ENCODE measurements at regions not wholly inside any gene's neighbourhood (a gene's known extent, or its start where the extent isn't known, plus 50 kb on each side); places are given as distances from the start of the nearest gene placed in this dataset.

GRCh38 chr7:109782806-109783205 lies 1213.1 kb downstream of the DNAJB9 start:
- peaks cover 0 to 7% (median 2%) of the 10 kb centered on the region in 7 donors for H3K9me3 Mint-ChIP-seq
- 100% methylated on average over 1 of the region's 3 CpGs for WGBS (ENCODE audit: insufficient coverage)
- H3K36me3 ChIP-seq (replicated peaks in 1 of 2; ENCODE audit: control insufficient read depth in 1 of 2, insufficient read depth in 2 of 2, low read length in 2 of 2): no peaks in the 10 kb centered on the region
- H3K4me1 ChIP-seq (ENCODE audit: control insufficient read depth in 1 of 2, insufficient read depth in 2 of 2, low read length in 2 of 2): no peaks in the 10 kb centered on the region
- peaks cover 0 to 11% of the 10 kb centered on the region in 2 donors for H3K9me3 ChIP-seq (replicated peaks in 1 of 2; ENCODE audit: control insufficient read depth in 1 of 2, insufficient read depth in 1 of 2, low read length in 2 of 2)
- no peak for DNase-seq
- no peak overlapping the region for H3K27ac Mint-ChIP-seq
- no peaks in the 10 kb centered on the region for H3K79me2 ChIP-seq (ENCODE audit: insufficient read depth, low read length)
- H4K20me1 ChIP-seq (ENCODE audit: insufficient read depth, low read length): no peaks in the 10 kb centered on the region
- H3K4me3 ChIP-seq (replicated peaks in 1 of 3; ENCODE audit: low read depth in 2 of 3, low read length in 3 of 3): no peak overlapping the region
- H3K9ac ChIP-seq (ENCODE audit: insufficient read depth, low read length, poor library complexity, severe bottlenecking): no peak overlapping the region
- H3K36me3 Mint-ChIP-seq: no peaks in the 10 kb centered on the region
- no peak for TF ChIP-seq CTCF (IDR thresholded peaks at IDR 0.05)
- H3K27ac ChIP-seq (ENCODE audit: low read depth in 1 of 2, low read length in 2 of 2): no peak overlapping the region
- no peak overlapping the region for H2AFZ ChIP-seq (ENCODE audit: insufficient read depth, low read depth, low read length, poor library complexity, severe bottlenecking)
- intact Hi-C loops (cut with micrococcal nuclease): no loop called here
- H3K4me3 Mint-ChIP-seq: no peak overlapping the region
- no peak overlapping the region for H3K4me2 ChIP-seq (replicated peaks; ENCODE audit: extremely low read depth, low read length, poor library complexity, severe bottlenecking)
- H3K27me3 ChIP-seq (ENCODE audit: control insufficient read depth in 2 of 2, insufficient read depth in 2 of 2, low read length in 2 of 2): no peaks in the 10 kb centered on the region
- no peaks in the 10 kb centered on the region for H3K27me3 Mint-ChIP-seq (ENCODE audit: low read depth in 3 of 3)
- H3K4me1 Mint-ChIP-seq: no peaks in the 10 kb centered on the region

GRCh38 chr7:109806548-109806947 lies 1236.9 kb downstream of the DNAJB9 start:
- H3K79me2 ChIP-seq (ENCODE audit: insufficient read depth, low read length): no peaks in the 10 kb centered on the region
- peaks cover 0 to 8% (median 0%) of the 10 kb centered on the region in 7 donors for H3K9me3 Mint-ChIP-seq
- no peaks in the 10 kb centered on the region for H3K4me1 Mint-ChIP-seq
- no peaks in the 10 kb centered on the region for H3K36me3 Mint-ChIP-seq
- intact Hi-C loops (cut with micrococcal nuclease): no loop called here
- no peak overlapping the region for H3K4me3 ChIP-seq (replicated peaks in 1 of 3; ENCODE audit: low read depth in 2 of 3, low read length in 3 of 3)
- H3K36me3 ChIP-seq (replicated peaks in 1 of 2; ENCODE audit: control insufficient read depth in 1 of 2, insufficient read depth in 2 of 2, low read length in 2 of 2): no peaks in the 10 kb centered on the region
- no peaks in the 10 kb centered on the region for H3K4me1 ChIP-seq (ENCODE audit: control insufficient read depth in 1 of 2, insufficient read depth in 2 of 2, low read length in 2 of 2)
- no peaks in the 10 kb centered on the region for H3K27me3 ChIP-seq (ENCODE audit: control insufficient read depth in 2 of 2, insufficient read depth in 2 of 2, low read length in 2 of 2)
- no peak overlapping the region for H3K27ac Mint-ChIP-seq
- H3K9ac ChIP-seq (ENCODE audit: insufficient read depth, low read length, poor library complexity, severe bottlenecking): no peak overlapping the region
- H3K27me3 Mint-ChIP-seq (ENCODE audit: low read depth in 3 of 3): peaks cover 0 to 2% (median 0%) of the 10 kb centered on the region in 3 donors
- no peaks in the 10 kb centered on the region for H4K20me1 ChIP-seq (ENCODE audit: insufficient read depth, low read length)
- peaks cover 0 to 21% of the 10 kb centered on the region in 2 donors for H3K9me3 ChIP-seq (replicated peaks in 1 of 2; ENCODE audit: control insufficient read depth in 1 of 2, insufficient read depth in 1 of 2, low read length in 2 of 2)
- H2AFZ ChIP-seq (ENCODE audit: insufficient read depth, low read depth, low read length, poor library complexity, severe bottlenecking): no peak overlapping the region
- no peak for DNase-seq
- no peak overlapping the region for H3K4me3 Mint-ChIP-seq
- no peak overlapping the region for H3K4me2 ChIP-seq (replicated peaks; ENCODE audit: extremely low read depth, low read length, poor library complexity, severe bottlenecking)
- TF ChIP-seq CTCF (IDR thresholded peaks at IDR 0.05): no peak
- no peak overlapping the region for H3K27ac ChIP-seq (ENCODE audit: low read depth in 1 of 2, low read length in 2 of 2)
